ENCODE measurements at regions not wholly inside any gene's neighbourhood (a gene's known extent, or its start where the extent isn't known, plus 50 kb on each side); places are given as distances from the start of the nearest gene placed in this dataset.

DNA sequence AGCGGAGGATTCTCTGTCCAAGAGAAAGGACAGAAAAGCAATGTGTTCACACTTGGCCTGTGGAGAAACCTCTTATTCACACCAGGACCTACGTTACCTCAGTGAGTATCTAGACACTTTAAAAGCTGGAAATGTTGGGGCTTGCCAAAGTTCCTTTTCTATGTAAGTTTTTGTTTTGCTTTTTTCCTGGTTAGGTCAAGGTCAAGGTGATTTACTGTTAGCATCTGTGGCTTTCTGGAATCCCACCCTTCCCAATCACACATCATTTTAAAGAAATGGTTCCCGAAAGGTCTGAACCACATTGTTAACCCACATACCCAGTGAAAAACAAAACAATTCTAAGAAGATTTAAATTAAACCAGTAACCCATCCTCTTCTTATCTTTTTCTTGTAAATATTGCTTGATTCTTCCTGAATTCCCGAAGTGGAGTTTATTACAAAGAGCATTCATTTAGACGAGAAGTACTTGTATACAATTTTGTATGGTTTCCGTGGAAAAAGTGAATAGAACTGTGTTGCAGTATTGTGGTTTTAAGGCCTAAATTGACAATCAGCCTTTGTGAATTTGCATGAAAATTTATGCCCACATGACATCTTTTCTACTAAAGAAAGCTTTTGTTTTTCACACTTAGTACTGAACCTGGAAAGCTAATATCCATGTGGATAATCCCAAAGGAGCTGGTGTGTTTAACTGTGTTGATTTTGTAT lies 827.0 kb upstream of the IGFBP3 start:
- TF ChIP-seq, protein P1, sequence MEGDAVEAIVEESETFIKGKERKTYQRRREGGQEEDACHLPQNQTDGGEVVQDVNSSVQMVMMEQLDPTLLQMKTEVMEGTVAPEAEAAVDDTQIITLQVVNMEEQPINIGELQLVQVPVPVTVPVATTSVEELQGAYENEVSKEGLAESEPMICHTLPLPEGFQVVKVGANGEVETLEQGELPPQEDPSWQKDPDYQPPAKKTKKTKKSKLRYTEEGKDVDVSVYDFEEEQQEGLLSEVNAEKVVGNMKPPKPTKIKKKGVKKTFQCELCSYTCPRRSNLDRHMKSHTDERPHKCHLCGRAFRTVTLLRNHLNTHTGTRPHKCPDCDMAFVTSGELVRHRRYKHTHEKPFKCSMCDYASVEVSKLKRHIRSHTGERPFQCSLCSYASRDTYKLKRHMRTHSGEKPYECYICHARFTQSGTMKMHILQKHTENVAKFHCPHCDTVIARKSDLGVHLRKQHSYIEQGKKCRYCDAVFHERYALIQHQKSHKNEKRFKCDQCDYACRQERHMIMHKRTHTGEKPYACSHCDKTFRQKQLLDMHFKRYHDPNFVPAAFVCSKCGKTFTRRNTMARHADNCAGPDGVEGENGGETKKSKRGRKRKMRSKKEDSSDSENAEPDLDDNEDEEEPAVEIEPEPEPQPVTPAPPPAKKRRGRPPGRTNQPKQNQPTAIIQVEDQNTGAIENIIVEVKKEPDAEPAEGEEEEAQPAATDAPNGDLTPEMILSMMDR (IDR thresholded peaks at IDR 0.05; ENCODE audit: low read depth, low read length) = no peak
- no peak overlapping the region for H3K4me3 ChIP-seq (ENCODE audit: low read depth, low read length)

DNA sequence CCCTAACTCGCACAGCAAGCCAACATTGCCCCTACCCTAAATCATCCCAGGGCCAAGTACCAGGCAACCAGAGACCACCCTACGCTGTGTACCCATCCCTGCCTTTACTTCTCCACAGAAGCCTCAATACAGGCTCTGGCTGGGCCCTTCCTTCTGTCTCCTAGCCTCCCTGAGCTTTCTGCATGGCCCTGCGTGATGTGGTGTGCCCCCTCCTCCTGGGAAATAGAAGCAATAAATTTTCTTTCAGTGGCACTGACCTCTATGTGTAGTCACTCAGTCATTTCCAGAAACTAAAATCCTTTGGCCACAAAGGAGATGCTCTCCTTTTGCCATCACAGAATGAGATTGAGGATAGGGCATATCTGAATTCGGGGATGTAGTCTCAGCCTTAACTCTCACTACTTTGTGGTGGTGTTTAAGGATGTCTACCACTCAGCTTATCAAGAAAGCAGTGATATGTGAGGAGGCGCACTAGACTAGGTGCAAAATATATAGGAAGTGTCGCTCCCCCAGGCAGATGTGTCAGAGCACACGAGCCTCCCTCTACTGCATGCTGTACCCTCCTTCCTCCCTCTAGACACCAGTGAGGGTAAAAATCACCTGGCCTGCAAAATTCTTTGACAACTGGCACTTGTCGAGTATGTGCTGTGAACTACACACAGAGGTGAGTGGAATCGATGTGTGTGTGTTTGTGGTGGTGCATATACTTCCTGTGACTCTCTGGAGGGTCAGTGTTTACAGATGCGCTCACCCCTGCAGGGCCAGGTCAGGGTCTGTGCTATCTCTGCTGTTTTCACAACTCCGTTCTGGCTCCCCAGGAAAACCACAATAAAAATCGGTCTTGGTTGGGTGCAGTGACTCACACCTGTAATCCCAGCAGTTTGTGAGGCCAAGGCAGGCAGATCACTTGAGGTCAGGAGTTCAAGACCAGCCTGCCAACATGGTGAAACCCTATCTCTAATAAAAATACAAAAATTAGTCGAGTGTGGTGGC lies 825.9 kb upstream of the IGFBP3 start:
- TF ChIP-seq, protein P1 (IDR thresholded peaks at IDR 0.05; ENCODE audit: low read depth, low read length) = no peak
- H3K4me3 ChIP-seq (ENCODE audit: low read depth, low read length) = no peak overlapping the region

DNA sequence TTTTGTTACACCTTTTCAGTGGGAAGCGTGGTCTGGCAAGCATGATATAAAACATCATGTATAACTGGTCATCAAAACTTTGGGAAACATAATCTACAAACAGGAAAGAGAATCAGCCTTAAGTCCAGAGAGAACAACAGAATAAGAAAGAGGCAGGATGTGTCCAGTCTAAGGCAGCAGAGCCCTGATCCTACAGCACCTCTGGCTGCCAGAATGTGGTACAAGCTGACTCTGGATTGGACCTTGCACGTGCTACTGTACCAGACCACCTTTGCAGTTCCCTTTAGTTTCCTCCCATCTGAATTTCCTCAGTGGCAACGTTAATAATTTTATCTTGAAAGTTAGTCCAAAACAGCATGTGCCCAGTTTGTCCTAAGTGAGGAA lies 824.6 kb upstream of the IGFBP3 start:
- TF ChIP-seq, protein P1 (IDR thresholded peaks at IDR 0.05; ENCODE audit: low read depth, low read length) = no peak
- H3K4me3 ChIP-seq (ENCODE audit: low read depth, low read length) = no peak overlapping the region

DNA sequence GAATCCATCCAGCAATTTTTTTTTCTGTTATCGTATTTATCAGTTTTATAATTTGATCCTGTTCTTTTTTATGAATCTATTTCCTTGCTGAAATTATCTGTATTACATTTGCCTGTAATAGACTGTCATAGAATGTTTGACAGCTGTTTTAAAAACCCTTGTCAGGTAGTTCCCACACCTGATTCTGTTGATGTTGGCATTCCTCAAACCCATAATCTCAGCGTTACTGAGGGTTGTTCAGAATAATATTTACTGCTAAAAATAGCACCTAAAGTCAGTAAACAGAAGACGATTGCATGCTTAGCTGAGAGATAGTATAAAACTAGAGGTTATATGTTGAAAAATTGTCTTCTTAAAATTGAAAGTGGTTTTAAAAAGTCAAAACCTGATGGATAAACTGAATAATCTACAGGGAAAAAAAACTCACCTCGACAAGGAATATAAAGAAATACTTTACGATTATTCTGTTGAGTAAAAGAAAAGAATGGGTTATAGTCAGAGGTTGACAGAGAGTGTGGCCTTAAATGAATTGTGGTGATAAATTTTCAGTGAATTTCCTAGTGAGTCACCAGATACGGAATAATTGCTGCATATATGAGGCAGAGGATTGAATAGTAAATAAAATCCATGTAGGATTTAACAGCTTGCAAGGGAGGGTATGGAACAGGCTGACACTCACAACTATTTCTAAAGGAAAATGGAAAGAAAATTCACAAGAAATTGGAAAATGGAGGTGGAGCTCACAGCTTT lies 824.1 kb upstream of the IGFBP3 start:
- TF ChIP-seq, protein P1 (IDR thresholded peaks at IDR 0.05; ENCODE audit: low read depth, low read length) = no peak
- H3K4me3 ChIP-seq (ENCODE audit: low read depth, low read length) = no peak overlapping the region

DNA sequence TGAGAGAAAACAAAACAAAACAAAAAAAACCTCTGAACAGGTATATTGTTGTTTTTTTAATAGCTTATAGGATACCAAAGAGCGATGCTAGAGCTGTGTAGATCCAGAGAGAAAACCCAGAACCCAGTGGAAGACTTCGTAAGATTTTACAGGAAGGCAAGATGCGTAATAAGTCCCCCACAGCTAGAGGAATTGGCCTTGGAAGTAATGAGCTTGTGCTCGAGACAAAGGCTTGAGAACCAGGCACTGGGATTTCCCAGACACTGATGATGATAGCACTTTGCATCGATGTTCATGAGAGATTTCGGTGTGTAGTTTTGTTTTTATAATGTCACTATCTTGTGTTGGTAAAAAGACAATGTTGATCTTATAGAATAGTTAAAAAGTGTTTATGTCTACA lies 821.5 kb upstream of the IGFBP3 start:
- no peak overlapping the region for H3K4me3 ChIP-seq (ENCODE audit: low read depth, low read length)
- TF ChIP-seq, protein P1 (IDR thresholded peaks at IDR 0.05; ENCODE audit: low read depth, low read length) = no peak

DNA sequence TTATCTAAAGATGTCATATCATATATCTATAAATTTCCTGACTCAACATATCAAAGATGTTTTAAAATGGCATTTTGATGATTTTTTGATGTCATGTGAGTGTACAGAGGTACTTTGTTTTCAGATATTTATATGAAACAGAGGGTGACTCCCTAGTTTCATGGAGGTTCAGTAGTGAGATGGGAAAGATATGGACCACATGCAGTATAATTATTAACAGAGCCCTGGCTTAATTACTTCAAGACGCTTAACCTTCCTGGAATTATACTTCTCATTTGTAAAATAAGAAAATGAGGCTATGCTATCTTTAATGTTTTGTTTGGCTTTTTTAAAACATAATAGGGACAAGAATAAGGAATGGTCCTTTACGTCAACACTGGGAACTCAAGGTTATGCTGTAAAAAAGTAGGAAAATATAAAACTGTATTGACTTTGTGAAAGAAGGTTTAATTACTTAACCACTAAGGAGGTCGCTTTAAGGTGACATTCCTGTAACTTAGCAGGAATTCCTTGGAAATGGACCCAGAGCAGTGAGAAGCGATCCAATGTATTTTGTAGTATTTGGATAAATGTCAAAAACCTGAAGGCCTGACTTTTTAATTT lies 821.0 kb upstream of the IGFBP3 start:
- TF ChIP-seq, protein P1 (IDR thresholded peaks at IDR 0.05; ENCODE audit: low read depth, low read length) = no peak
- H3K4me3 ChIP-seq (ENCODE audit: low read depth, low read length) = no peak overlapping the region

All from WI38 (cell line).